ENCODE measurements at regions not wholly inside any gene's neighbourhood (a gene's known extent, or its start where the extent isn't known, plus 50 kb on each side); places are given as distances from the start of the nearest gene placed in this dataset.

- no peak for TF ChIP-seq CTCF (conservative IDR thresholded peaks at IDR 0.05)
- TF ChIP-seq ZFX (IDR thresholded peaks at IDR 0.05) = no peak
Measured at GRCh38 chr9:80185112-80185738, 613.5 kb downstream of the TLE4 start.

Measured in C4-2B (cell line).